ENCODE measurements at regions not wholly inside any gene's neighbourhood (a gene's known extent, or its start where the extent isn't known, plus 50 kb on each side); places are given as distances from the start of the nearest gene placed in this dataset.
"Not testable (repeated sequence)": the region's sequence is repeated elsewhere in the genome, so short reads cannot be mapped to it uniquely, and the experiment has no call there.

DNA sequence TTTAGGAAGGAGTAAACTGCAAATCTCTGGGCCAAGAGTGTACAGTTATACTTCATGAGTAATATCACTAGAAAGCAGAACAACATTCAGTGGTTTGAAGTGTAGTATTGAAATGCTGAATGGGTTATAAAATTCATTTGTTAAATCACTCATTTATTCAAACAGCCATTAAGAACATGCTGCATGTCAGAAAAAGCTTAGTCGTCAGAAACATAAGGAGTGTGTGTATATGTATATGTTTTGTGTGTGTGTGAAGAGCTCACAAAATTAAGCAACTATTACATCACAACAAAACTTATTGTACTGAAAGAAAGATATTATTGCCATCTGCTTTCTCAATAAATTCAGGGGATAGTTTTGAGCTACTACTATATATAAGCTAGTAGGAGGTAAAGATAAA lies 165.4 kb upstream of the PCDH9 start:
- no peak for DNase-seq

DNA sequence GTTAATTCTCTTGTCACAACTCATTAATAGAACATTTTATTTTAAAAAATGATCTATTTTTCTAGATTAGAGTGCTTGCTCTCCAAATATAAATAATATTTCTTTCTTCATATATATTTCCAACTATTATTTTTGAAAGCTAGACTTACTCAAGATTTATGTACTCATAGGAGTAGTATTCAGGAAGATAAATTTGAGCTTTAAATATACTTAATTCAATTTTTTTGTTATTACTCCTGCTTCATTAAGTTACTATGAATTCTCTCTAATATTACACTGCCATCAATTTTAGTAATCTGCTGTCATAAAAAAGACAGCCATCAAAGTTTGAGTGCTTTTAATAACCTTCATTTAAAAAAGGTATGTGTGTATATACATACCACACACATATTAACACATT lies 161.9 kb upstream of the PCDH9 start:
- DNase-seq = no peak

DNA sequence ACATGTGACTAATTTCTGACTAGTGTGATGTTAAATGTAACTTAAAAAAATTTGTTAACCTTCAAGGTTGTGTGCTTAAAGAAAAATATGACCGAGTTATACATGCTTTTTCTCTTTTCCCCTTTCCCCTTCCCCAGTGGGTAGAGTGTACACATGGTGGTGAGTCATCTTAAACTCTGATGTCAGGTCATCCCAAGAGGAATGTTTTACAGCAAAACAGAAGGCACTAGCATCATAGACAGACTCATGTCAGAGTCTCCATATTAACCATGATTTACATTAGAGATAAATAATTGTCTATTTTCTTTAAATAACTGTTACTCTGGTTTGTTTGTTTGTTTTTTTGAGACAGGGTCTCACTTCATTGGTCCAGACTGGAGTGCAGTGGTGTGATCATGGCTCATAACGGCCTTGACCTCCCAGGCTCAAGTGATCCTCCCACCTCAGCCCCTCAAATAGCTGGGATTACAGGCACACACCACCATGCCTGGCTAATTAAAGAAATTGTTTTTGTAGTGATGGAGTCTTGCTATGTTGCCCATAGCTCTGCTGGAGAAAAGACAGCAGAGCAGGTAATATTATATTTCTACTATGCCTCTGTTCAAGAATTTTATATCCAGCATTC lies 160.4 kb upstream of the PCDH9 start:
- DNase-seq = no peak

DNA sequence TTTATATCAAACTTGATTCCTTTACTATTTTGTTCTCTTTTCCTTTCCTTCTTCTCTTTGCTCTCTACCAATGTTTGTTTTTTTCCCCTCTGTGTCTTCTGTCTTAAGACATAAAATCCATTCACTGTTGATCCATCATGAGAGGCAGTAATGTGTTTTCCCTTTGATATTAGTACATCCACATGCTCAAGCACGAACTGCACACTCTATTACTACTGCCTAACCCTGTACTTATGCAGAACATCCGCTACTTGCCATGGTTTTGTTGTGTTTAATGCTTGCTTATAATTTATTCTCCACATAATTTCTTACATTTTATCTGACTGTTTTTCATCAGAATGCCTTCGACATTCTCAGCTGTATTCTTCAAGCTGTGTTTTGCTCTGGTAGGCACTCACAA lies 159.0 kb upstream of the PCDH9 start:
- no peak for DNase-seq

DNA sequence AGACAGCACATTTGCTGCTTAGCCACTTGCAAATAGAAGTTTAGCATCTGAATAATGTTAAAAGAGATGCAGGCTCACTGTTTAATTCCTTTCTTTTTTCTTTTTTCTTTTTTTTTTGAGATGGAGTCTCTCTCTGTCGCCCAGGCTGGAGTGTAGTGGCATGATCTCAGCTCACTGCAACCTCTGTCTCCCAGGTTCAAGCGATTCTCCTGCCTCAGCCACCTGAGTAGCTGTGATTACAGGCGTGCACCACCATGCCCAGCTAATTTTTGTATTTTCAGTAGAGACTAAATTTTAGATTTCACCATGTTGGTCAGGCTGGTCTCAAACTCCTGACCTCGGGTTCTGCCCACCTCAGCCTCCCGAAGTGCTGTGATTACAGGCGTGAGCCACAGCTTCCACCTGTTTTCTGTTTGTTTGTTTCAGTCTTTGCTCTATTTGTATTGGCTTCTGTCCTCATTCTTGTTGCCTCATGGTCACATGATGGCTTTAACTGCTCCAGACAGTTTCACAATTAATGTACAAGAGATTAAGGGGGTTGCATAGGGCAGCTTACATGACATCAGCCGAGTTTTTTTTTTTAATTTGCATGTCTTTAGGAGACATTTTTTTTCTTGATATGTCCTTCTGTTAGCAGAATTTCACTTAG lies 153.1 kb upstream of the PCDH9 start:
- not testable (repeated sequence) for DNase-seq

DNA sequence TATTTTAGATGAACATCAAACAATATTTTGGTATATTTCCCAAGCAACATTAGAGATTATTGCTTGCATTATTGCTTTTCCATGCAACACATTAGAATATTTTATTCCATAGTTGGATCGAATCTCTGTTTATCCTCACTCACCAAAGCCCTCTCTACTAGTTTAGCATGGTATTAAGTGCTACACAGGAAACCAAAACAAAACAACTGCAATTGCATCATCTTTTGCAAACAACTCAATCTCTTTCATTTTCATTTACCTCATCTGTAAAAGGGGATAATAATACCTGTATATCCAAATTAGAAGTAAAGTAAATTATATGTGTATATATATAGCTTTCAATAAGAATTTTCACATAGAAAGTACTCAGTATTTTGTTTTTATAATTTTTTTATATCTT lies 147.8 kb upstream of the PCDH9 start:
- DNase-seq = no peak

DNA sequence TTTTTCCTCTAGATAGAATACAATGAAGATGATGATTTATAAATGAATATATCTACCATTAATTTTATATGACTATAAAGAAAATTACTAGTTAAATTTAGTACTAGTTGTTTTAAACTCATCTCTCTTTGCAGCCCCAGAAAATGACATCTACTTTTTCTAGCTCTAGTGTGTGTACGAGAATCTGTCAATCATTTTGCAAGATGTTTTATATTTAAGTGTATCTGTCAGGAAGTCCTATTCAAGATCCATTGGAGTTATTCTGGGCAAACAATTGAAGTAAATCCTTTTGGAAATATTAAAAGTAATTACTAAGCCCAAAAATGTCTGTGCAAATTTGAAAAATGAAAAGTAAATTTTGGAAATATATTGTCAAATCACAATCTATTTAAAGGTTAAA lies 144.3 kb upstream of the PCDH9 start:
- no peak for DNase-seq

DNA sequence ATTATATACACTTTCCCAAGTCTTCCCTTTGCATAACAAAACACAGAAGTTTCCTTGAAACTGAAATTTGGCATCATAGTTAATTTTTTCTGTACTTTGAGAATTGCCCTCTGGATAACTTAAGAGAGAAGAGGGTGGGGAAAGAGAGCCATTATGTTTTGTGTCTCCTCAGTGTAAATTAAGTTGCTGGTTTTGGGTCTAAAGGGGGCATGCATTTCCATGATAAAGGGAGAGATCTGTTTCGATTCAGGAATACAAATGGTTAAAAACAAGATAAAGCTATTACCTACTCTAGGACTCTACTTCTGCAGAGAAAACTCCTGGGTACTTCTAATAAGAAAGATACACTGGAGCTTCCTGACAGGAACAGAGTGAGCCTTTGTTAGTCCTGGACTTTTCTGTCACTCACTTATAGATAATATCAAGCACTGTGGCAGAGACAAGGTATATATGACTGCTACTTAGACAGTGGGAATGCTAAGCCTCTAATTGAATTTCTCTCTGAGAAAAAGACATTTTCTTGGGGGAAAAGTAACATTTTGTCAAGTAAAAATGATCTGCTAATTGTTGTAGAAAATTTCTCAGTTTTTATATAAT lies 142.8 kb upstream of the PCDH9 start:
- DNase-seq = no peak

DNA sequence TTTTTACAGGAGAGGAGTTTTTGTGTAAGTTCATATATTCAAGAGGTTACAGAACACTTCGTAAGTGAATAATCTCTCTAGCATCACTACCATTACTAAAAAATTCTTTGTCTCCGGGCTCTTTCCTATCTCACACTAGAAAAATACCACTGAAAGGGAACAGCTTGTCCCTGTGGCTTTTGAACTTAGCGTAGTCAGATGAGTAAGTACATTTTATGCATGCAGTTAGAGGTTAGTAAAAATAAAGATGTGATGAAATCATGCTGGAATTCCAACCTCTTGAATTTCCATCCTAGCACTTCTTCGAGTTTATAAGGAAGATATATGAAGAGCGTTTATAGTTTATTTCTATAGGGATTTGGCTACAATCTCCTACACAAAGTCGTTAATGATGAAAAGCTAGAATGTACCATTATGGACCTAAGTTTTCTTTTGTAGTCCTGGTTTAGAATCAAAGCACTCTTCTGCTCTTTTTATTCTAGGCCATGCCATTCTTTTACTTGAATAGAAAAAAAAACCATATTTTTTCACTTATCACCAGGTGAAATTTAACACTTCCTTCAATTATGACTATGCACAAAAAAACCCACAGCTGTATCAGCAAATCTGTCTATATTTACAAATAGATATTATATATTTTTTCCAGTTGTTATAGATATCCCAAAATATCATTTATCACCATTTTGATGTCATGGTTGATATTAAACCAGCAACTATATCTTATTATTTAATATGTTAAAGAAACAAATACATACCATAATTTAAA lies 139.9 kb upstream of the PCDH9 start:
- DNase-seq = no peak

DNA sequence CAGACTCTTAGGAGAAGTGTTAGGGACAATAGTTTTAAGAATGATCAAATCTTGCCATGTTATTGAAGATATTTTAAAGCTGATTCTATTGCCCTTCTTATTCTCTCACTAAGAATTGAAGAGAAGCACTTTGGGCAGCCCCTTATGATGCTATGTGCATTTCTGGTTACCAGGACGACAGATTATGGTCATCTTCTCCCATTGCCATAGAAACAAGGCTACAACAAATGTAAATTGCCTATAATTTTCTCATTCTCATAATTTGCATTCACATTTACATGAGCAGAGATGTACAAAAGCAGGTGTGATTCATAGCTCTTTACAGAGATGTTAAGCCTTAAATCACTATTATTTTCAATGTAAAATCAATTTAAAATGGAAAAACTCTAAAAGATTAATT lies 137.3 kb upstream of the PCDH9 start:
- no peak for DNase-seq

DNA sequence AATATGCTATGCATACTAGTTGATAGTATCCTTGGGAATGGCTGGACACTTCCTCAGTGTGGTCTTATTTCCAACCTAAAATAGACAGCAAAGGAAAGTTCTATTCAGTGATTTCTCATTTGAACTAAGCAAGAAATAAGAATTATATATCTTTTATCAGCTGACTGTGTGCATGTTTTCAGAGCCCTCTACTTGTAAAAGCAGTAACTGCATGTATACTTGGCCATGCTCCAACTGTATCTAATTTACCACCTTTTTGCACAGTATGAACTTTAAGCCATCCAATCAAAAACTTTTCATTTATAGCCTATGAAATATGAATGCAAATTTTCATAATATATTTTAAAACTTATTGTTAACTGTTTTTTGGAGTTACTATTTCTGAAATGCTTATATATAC lies 136.4 kb upstream of the PCDH9 start:
- no peak for DNase-seq

DNA sequence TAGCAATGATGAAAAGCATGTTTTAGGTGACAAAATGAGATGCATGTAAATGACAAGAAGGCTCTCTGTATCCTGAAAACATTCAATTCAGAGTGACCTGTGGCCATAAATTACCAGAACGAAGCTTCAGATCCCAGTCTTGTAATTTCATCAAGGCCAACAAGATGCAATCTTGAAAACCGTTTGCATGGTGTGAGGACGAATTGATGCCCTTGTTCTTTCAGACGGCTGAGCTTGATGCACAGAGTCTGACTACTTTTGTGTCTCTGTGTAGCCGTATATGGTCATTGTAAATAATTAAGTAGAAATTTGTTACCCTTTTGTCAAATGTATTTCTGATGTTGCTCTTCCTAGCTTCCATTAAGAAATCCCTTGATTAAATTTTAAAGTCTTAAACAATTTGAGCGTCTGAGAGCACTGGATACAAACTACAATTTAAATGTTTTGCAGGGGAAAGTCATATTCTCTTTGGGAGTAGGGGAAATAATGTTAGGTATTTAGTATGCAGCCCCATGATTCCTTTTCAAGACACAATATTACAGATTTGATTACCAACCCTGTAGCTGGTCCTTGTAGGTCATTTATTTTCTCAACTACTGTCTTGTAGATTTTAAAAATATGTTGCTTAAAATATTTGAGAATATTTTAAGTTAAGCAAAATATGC lies 125.8 kb upstream of the PCDH9 start:
- DNase-seq = no peak

DNA sequence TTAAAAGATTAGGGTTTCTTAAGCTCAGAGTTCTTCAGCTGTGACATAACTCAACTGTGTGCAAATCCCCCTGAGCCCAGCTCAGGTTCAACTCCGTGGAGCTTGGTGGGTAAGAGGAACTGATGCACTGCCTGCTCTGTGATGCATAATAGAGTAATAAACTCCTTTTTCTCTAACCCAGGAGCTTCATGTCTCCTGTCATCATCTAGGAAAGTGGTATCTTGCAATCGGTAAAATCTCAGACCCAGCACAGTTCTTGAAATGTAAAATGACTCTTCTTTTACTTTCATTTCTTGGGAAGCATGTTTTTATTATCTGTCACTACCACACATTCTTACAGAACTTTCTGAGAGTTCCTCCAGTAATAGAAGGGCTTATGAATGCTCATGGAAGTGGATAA lies 123.8 kb upstream of the PCDH9 start:
- no peak for DNase-seq

DNA sequence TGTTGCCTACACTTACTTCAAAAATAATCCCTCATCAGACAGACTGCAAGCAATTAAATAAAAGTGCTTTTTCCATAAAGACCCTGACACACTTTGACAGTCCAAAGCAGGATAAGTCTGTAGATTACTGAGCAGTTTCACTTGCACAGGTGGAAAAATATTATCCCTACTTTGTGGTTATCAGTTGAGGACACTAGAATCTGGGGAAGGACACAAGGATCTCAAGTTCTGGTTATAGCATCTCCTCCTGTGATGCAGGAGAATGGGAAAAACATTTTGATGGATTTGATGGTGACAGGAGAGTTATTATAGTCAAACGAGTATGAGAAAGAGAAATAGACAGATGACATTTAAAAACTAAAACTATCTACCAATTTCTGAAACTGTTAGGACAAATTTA lies 122.9 kb upstream of the PCDH9 start:
- DNase-seq = no peak

DNA sequence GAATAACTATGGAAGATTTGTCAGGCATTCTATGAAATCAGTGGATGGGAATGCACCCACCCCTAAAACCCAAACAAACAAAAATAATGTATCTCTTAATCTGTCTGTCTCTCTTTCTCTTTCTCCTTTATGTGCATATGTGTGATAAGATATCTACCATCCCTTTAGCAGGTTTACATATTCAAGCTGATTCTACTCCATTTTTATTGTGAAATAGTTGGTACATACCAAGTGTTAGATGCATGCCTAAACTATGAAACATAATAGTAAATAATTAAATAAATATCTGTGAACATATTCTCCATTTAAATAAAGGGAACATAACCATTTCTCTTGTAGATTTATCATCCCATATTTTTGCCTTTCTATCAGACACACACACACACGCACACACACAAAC lies 121.8 kb upstream of the PCDH9 start:
- DNase-seq = no peak

DNA sequence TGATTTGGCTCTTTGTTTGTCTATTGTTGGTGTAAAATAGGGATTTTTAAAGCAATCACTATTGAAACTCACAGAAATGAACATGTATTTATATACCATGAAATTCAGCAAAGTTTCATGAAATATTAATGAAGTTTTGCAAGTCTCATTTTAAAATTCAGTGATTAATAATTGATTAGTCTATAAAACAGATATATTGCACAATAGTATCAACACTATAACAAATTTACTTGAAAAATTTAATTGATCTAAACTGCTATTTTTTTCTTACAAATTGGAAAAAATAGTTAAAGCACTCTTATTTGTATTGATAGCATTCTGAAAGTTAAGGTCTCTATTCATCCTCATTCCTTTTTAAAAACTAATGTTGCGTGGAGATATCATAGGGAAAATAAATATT lies 121.0 kb upstream of the PCDH9 start:
- DNase-seq = no peak

DNA sequence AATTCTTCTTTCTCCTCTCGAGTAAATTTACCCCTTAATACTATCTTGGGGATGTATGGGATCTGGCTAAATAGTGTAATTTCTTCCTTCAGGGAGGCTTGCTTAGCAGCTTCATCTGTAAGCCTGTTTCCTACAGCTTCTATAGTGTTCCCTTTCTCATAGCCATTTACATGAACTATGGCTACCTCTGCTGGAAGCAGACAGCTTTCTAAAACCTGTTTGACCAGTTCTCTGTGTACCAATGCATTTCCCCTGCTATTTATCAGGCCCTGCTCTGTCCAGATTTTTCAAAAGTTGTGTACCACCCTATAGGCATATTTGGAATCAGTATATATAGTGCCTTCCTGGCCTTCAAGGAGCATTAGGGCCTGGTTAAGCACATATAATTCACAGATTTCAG lies 113.6 kb upstream of the PCDH9 start:
- DNase-seq = no peak

DNA sequence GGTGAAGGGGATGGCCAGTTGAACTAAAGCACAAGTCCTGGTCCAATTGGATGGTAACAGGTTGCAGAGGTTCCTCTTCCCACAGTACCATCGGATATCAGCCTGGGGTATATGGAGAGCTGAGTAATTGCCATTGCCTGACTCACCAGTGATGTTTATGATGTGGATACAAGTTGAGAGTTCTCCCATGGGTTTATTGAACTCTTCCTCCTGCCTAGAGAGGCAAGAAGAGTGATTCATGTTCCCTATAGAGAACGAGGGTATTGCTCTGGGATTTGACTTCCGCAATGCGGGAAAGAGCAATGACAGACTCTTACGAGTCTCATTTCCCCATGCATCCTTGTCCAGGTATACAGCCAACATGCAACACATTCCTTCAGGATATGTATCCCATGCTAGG lies 111.3 kb upstream of the PCDH9 start:
- no peak for DNase-seq

DNA sequence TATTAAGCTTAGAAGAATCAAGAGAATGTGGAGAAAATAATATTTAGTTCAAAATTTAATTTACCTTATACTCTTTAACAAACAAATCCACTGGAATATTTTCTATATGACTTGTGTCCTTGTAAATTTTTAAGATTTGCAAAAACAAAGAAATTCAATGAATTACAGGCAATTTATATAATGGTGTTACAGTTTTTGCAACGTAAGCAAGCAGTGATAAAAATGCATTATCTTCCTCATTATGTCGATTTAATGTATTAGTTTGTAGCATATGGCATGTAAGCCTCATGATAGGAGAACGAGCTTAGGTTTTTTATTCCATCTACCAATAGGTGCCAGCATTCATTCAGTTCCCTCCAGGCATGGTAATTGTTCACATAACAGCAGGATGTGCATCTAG lies 100.0 kb upstream of the PCDH9 start:
- DNase-seq = no peak

DNA sequence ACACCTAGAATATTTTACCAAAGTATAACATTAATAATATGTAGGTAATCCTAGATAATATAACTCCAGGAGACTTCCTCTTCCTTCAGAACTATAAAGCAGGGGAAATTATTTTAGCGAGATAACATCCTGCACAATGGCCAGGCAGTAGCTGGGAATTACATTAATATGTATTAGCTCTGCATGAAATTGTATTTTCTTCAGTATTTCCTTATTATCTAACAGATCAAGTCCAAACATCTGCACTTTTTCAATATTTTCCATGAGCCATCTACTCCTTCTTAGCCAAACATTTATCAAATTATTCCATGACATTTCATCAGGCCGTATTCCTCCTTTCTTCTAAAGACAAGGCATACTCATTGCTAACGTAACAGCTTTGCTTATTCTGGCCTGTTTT lies 98.8 kb upstream of the PCDH9 start:
- DNase-seq = no peak

DNA sequence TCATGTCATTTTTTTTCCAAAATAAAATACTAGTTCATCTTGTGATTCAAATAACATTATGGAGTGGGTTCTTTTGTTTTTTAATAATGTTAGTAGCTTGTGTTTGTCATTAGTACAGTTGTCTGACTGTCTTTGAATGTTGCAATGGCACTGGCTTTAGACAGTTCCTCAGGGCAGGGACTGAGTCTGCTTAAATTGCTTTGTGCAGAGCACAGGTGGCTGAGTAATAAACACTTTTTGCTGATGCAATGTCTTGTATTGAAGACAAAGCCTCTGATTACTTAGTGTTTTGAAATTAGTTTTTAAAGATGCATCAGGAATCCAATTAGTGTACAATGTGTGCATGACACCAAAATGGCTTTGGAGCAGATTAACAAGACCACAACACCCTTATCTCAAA lies 88.7 kb upstream of the PCDH9 start:
- DNase-seq = no peak

DNA sequence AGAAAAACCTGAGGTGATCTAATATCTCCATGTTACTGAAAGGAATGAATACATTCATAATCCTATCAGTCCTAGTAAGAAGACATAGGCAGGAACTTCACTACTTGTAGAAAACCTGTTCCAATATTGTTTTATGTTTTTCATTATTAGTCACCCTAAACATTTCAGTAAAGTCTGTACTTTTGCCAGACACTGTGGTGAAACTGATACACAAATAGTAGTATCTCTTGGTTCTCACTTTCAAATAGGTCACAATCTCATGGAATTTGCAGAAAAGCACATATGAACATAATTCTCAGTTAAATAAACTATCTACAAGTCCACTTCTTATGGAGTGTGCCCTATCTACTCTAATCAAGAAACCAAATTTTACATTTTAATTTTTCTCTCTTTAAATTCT lies 88.3 kb upstream of the PCDH9 start:
- no peak for DNase-seq

DNA sequence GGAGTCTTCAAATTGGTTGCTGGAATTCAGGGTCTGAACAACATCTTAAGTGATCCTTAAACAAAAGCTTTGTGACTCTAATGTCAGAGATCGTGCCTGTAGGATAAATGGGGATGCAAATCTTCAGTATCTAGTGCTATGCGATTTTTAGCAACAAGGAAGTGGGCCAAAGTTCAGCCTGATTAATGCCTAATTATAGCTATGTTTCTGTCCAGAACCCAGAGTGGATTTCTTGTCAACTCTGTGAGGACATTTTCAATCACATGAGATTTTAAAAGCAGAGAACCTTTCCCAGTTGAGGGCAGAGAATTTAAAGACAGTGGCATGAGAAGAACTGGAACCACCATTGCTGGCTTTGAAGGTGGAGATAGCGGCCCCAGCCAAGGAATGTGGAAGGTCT lies 84.3 kb upstream of the PCDH9 start:
- no peak for DNase-seq
